CD14-positive monocyte (primary cell): ENCODE measurements at regions not wholly inside any gene's neighbourhood (a gene's known extent, or its start where the extent isn't known, plus 50 kb on each side); places are given as distances from the start of the nearest gene placed in this dataset.

Experiments used
- DNase-seq, 3 donors: peaks; one replicate each; pipeline ENCODE4 v3.0.0-alpha.2; 2011 to 2022
- H2AFZ ChIP-seq: 2 replicates; pipeline ENCODE4 v1.6.0; 2012; ENCODE audit warnings: mild to moderate bottlenecking, low read depth, low read length, inconsistent platforms; ENCODE audit not compliant: insufficient read depth, poor library complexity, severe bottlenecking
- H3K27ac ChIP-seq, 2 donors: 1 replicate in 1 of 2; 2 replicates in 1 of 2; pipeline ENCODE4 v1.5.1; 2012 to 2013; ENCODE audit warnings: low read length in 2 of 2, control low read depth in 1 of 2, inconsistent platforms in 1 of 2, low read depth in 1 of 2, mild to moderate bottlenecking in 1 of 2
- H3K27me3 ChIP-seq, 2 donors: one replicate each; pipeline versions ENCODE4 v1.6.0 to v1.6.1; 2011 to 2013; ENCODE audit warnings: low read length in 2 of 2; ENCODE audit not compliant: control insufficient read depth in 2 of 2, insufficient read depth in 2 of 2
- H3K36me3 ChIP-seq, 2 donors: replicated peaks in 1 of 2; 1 replicate in 1 of 2; 2 replicates in 1 of 2; pipeline versions ENCODE4 v1.5.1 to v1.6.1; 2012 to 2013; ENCODE audit warnings: low read length in 2 of 2, control low read depth in 1 of 2, inconsistent platforms in 1 of 2, mild to moderate bottlenecking in 1 of 2; ENCODE audit not compliant: insufficient read depth in 2 of 2, control insufficient read depth in 1 of 2
- H3K4me1 ChIP-seq, 2 donors: 1 replicate in 1 of 2; 2 replicates in 1 of 2; pipeline versions ENCODE4 v1.5.1 to v1.6.1; 2012 to 2013; ENCODE audit warnings: low read length in 2 of 2, control low read depth in 1 of 2, inconsistent platforms in 1 of 2, mild to moderate bottlenecking in 1 of 2, moderate library complexity in 1 of 2; ENCODE audit not compliant: insufficient read depth in 2 of 2, control insufficient read depth in 1 of 2
- H3K4me2 ChIP-seq: replicated peaks from 2 replicates; pipeline ENCODE3; 2012; ENCODE audit warnings: low read length, moderate library complexity, mild to moderate bottlenecking; ENCODE audit not compliant: poor library complexity, severe bottlenecking; ENCODE audit errors: extremely low read depth
- H3K4me3 ChIP-seq, 3 experiments: fragments of 200-600 bp in 1 of 3; sonication (generic) in 1 of 3; replicated peaks in 1 of 3; 1 replicate in 2 of 3; 2 replicates in 1 of 3; pipeline ENCODE4 v1.5.1; 2011 to 2013; ENCODE audit warnings: low read length in 3 of 3, mild to moderate bottlenecking in 3 of 3, control low read depth in 2 of 3, low read depth in 2 of 3, inconsistent platforms in 1 of 3, moderate library complexity in 1 of 3
- H3K79me2 ChIP-seq: 2 replicates; pipeline ENCODE4 v1.6.0; 2012; ENCODE audit warnings: mild to moderate bottlenecking, control low read depth, inconsistent platforms, low read length, moderate library complexity; ENCODE audit not compliant: insufficient read depth
- H3K9ac ChIP-seq: 2 replicates; pipeline ENCODE4 v1.6.0; 2017; ENCODE audit warnings: low read length, mild to moderate bottlenecking; ENCODE audit not compliant: insufficient read depth, poor library complexity, severe bottlenecking
- H3K9me3 ChIP-seq, 2 donors: replicated peaks in 1 of 2; 1 replicate in 1 of 2; 2 replicates in 1 of 2; pipeline versions ENCODE4 v1.5.1 to v1.6.1; 2012 to 2013; ENCODE audit warnings: low read length in 2 of 2, control low read depth in 1 of 2; ENCODE audit not compliant: control insufficient read depth in 1 of 2, insufficient read depth in 1 of 2
- H4K20me1 ChIP-seq: 2 replicates; pipeline ENCODE4 v1.6.0; 2012; ENCODE audit warnings: mild to moderate bottlenecking, low read length, control low read depth, moderate library complexity; ENCODE audit not compliant: insufficient read depth
- H3K27ac Mint-ChIP-seq, 7 donors: one replicate each; pipeline ENCODE4 v1.8.0; 2020; ENCODE audit warnings: mild to moderate bottlenecking in 7 of 7, mixed read lengths in 7 of 7, moderate library complexity in 6 of 7, inconsistent platforms in 2 of 7
- H3K27me3 Mint-ChIP-seq, 3 donors: one replicate each; pipeline ENCODE4 v1.8.0; 2021 to 2022; ENCODE audit warnings: low read depth in 3 of 3, mild to moderate bottlenecking in 3 of 3, mixed read lengths in 3 of 3, moderate library complexity in 3 of 3, inconsistent platforms in 1 of 3
- H3K36me3 Mint-ChIP-seq, 2 donors: one replicate each; pipeline ENCODE4 v1.8.0; 2020; ENCODE audit warnings: mixed read lengths in 2 of 2, inconsistent platforms in 1 of 2, mild to moderate bottlenecking in 1 of 2
- H3K4me1 Mint-ChIP-seq: one replicate; pipeline ENCODE4 v1.8.0; 2020; ENCODE audit warnings: mild to moderate bottlenecking, mixed read lengths
- H3K4me3 Mint-ChIP-seq, 2 donors: one replicate each; pipeline ENCODE4 v1.8.0; 2020; ENCODE audit warnings: mild to moderate bottlenecking in 2 of 2, mixed read lengths in 2 of 2, moderate library complexity in 1 of 2
- H3K9me3 Mint-ChIP-seq, 7 donors: one replicate each; pipeline ENCODE4 v1.8.0; 2020 to 2022; ENCODE audit warnings: mixed read lengths in 7 of 7, mild to moderate bottlenecking in 6 of 7, moderate library complexity in 6 of 7, inconsistent platforms in 2 of 7
- WGBS: methylation state at CpG from one replicate; pipeline ENCODE4 v1.1.5; 2013; ENCODE audit warnings: missing lambda C conversion rate; ENCODE audit not compliant: insufficient coverage; 5-methylcytosine and 5-hydroxymethylcytosine counted together
- intact Hi-C, 2 donors: fragments of 100-400 bp; cut with micrococcal nuclease; formaldehyde crosslinking; loops; one replicate each; pipeline versions ENCODE4 v1.15.0 to v1.15.1; 2023
- TF ChIP-seq, protein P1 (sequence below): fragments of 200-600 bp; IDR thresholded peaks from one replicate; pipeline ENCODE4 v1.8.0; 2022; ENCODE audit warnings: antibody characterized with exemption, mild to moderate bottlenecking

DNA sequence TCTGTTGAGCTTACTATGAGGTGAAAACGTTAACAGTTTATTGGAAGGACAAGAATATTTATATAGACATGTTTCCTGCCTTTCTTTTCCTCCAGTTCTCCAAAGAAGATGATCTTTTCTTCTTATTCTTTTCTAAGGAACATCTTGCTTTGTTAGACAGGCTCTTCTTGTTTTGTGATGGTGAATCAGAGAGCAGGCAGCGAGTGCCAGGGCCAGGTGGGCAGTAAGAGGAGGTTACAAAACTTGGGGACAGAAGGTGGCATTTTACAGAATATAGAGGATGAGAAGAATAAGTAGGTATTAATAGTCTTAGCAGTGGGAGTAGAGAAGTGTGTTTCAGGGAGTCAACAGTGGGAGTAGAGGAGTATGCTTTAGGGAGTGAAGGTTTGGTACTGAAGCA lies 223.6 kb downstream of the ARL4A start:
- H3K27me3 ChIP-seq: no peaks in the 10 kb centered on the region
- intact Hi-C loops: no loop called here
- Mint-ChIP-seq H3K36me3 (no peaks in the 10 kb centered on the region), H3K4me3 (no peak overlapping the region), H3K9me3 (peaks cover 0 to 15% (median 6%) of the 10 kb centered on the region in 7 donors), H3K27me3 (peaks cover 0 to 2% (median 0%) of the 10 kb centered on the region in 3 donors), H3K4me1 (no peaks in the 10 kb centered on the region), H3K27ac (no peak overlapping the region)
- H3K4me2 ChIP-seq: no peak overlapping the region
- no peak overlapping the region for H3K9ac ChIP-seq
- WGBS: 86% methylated on average over 1 of the region's 2 CpGs
- H3K79me2 ChIP-seq: no peaks in the 10 kb centered on the region
- H3K36me3 ChIP-seq: no peaks in the 10 kb centered on the region
- no peaks in the 10 kb centered on the region for H4K20me1 ChIP-seq
- no peak for DNase-seq
- no peak overlapping the region for H3K4me3 ChIP-seq
- no peak overlapping the region for H3K27ac ChIP-seq
- no peaks in the 10 kb centered on the region for H3K4me1 ChIP-seq
- TF ChIP-seq, protein P1, sequence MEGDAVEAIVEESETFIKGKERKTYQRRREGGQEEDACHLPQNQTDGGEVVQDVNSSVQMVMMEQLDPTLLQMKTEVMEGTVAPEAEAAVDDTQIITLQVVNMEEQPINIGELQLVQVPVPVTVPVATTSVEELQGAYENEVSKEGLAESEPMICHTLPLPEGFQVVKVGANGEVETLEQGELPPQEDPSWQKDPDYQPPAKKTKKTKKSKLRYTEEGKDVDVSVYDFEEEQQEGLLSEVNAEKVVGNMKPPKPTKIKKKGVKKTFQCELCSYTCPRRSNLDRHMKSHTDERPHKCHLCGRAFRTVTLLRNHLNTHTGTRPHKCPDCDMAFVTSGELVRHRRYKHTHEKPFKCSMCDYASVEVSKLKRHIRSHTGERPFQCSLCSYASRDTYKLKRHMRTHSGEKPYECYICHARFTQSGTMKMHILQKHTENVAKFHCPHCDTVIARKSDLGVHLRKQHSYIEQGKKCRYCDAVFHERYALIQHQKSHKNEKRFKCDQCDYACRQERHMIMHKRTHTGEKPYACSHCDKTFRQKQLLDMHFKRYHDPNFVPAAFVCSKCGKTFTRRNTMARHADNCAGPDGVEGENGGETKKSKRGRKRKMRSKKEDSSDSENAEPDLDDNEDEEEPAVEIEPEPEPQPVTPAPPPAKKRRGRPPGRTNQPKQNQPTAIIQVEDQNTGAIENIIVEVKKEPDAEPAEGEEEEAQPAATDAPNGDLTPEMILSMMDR: no peak
- H3K9me3 ChIP-seq: no peaks in the 10 kb centered on the region
- H2AFZ ChIP-seq: no peak overlapping the region

DNA sequence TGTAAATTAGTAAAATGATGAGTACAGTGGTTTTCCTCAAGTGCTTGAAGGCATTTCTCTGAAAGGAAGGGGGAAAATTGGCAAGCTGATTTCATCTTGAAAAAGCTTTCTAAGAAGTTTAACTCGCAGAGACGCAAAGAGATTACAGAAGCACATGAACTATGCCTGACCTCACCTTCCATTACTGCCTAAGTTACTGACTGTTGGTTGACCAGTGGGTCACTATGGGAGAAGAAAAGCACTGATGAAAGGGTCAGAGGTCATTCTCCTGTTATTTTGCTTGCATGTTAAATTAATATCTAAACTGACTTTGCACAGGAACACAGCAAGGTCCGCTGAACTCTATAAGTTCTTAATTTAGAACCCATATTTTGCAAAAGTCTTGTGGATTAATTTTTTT lies 225.6 kb downstream of the ARL4A start:
- whole genome bisulfite sequencing: no CpG with 5 or more reads among the region's 3 CpGs
- intact Hi-C loops: no loop called here
- Mint-ChIP-seq H3K9me3 (peaks cover 0 to 9% (median 7%) of the 10 kb centered on the region in 7 donors), H3K4me3 (no peak overlapping the region), H3K4me1 (no peaks in the 10 kb centered on the region), H3K27me3 (peaks cover 0 to 2% (median 0%) of the 10 kb centered on the region in 3 donors), H3K27ac (no peak overlapping the region), H3K36me3 (no peaks in the 10 kb centered on the region)
- no peaks in the 10 kb centered on the region for H4K20me1 ChIP-seq
- DNase-seq: no peak
- H3K27ac ChIP-seq: no peak overlapping the region
- H3K9ac ChIP-seq: no peak overlapping the region
- H3K36me3 ChIP-seq: no peaks in the 10 kb centered on the region
- H3K4me2 ChIP-seq: no peak overlapping the region
- H3K79me2 ChIP-seq: no peaks in the 10 kb centered on the region
- no peak overlapping the region for H2AFZ ChIP-seq
- TF ChIP-seq, protein P1: no peak
- H3K4me1 ChIP-seq: no peaks in the 10 kb centered on the region
- H3K4me3 ChIP-seq: no peak overlapping the region
- H3K9me3 ChIP-seq: no peaks in the 10 kb centered on the region
- H3K27me3 ChIP-seq: no peaks in the 10 kb centered on the region
